HEK293T (cell line): ENCODE measurements at regions not wholly inside any gene's neighbourhood (a gene's known extent, or its start where the extent isn't known, plus 50 kb on each side); places are given as distances from the start of the nearest gene placed in this dataset.

ENCODE experiments used
- CTCF ChIA-PET: fragments of 350-600 bp; formaldehyde crosslinking; extraction: SDS; loops from one replicate; lab custom pipeline; 2021; ENCODE audit warnings: antibody characterized with exemption, inconsistent platforms; lab: Yijun Ruan, JAX
- POLR2A ChIA-PET: fragments of 350-600 bp; formaldehyde crosslinking; extraction: SDS; loops from one replicate; lab custom pipeline; 2020; ENCODE audit warnings: antibody characterized with exemption, inconsistent platforms; lab: Yijun Ruan, JAX
- DNase-seq: peaks from one replicate; pipeline ENCODE4 v3.0.0; 2012; ENCODE audit warnings: mixed read lengths; ENCODE audit errors: extremely low spot score
- ARNT ChIP-seq: fragments of 450-650 bp; IDR thresholded peaks from 2 replicates; pipeline ENCODE4 v1.6.1; 2017; ENCODE audit warnings: mild to moderate bottlenecking
- BHLHE40 ChIP-seq: fragments of 450-650 bp; IDR thresholded peaks from 2 replicates; pipeline ENCODE4 v1.6.1; 2016; ENCODE audit warnings: mild to moderate bottlenecking, moderate library complexity, borderline replicate concordance
- CTBP1 ChIP-seq: fragments of 450-650 bp; IDR thresholded peaks from 2 replicates; pipeline ENCODE4 v1.6.1; 2016; ENCODE audit warnings: borderline replicate concordance
- ELF4 ChIP-seq: fragments of 450-650 bp; IDR thresholded peaks from 2 replicates; pipeline ENCODE4 v1.6.1; 2017; ENCODE audit warnings: antibody characterized with exemption
- FOXA1 ChIP-seq: fragments of 450-650 bp; IDR thresholded peaks from 2 replicates; pipeline ENCODE4 v1.6.1; 2016; ENCODE audit warnings: mild to moderate bottlenecking
- FOXK2 ChIP-seq: fragments of 450-650 bp; IDR thresholded peaks from 2 replicates; pipeline ENCODE4 v1.6.1; 2016; ENCODE audit warnings: mild to moderate bottlenecking
- FOXM1 ChIP-seq: fragments of 450-650 bp; IDR thresholded peaks from 2 replicates; pipeline ENCODE4 v1.6.1; 2017; ENCODE audit warnings: mild to moderate bottlenecking, borderline replicate concordance
- HDGF ChIP-seq: fragments of 450-650 bp; IDR thresholded peaks from 2 replicates; pipeline ENCODE4 v1.6.1; 2017; ENCODE audit warnings: antibody characterized with exemption, borderline replicate concordance
- L3MBTL2 ChIP-seq: fragments of 450-650 bp; conservative IDR thresholded peaks from 2 replicates; pipeline ENCODE4 v1.6.1; 2016; ENCODE audit warnings: mild to moderate bottlenecking
- LEF1 ChIP-seq: fragments of 450-650 bp; IDR thresholded peaks from 2 replicates; pipeline ENCODE4 v1.6.1; 2017; ENCODE audit warnings: mild to moderate bottlenecking, borderline replicate concordance
- NFRKB ChIP-seq: fragments of 450-650 bp; IDR thresholded peaks from 2 replicates; pipeline ENCODE4 v1.6.1; 2016; ENCODE audit warnings: mild to moderate bottlenecking, moderate library complexity
- PKNOX1 ChIP-seq: fragments of 450-650 bp; IDR thresholded peaks from 2 replicates; pipeline ENCODE4 v1.6.1; 2016
- SP1 ChIP-seq: fragments of 450-650 bp; IDR thresholded peaks from 2 replicates; pipeline ENCODE4 v1.6.1; 2017
- SUZ12 ChIP-seq: fragments of 450-650 bp; IDR thresholded peaks from 2 replicates; pipeline ENCODE4 v1.6.1; 2016; ENCODE audit warnings: mild to moderate bottlenecking
- TARDBP ChIP-seq: fragments of 450-650 bp; IDR thresholded peaks from 2 replicates; pipeline ENCODE4 v1.6.1; 2016
- ZNF384 ChIP-seq: fragments of 450-650 bp; IDR thresholded peaks from 2 replicates; pipeline ENCODE4 v1.6.1; 2016

DNA sequence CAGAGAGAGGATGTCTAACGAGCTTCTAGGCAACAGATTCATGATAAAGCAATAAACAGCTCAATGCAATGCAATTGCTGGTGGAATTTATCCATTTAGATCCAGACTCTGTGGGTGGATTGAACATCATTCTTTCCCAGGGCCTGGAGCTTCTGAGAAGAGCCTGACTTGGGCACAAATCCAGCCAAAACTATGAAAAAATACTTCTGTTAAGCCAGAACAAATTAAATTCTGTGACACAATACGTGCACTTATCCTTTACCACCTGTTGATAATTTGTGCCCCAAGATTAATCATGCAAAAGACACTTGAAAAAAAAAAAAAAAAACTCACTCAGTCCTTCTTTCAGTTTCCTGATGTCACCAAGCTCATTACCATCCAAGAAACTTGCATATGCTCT is 446.0 kb upstream of the DCN start:
- DNase-seq, result no peak
- ChIA-PET CTCF (no interaction called here), POLR2A (no interaction called here)
- TF ChIP-seq ARNT (no peak), NFRKB (no peak), SP1 (no peak), LEF1 (no peak), L3MBTL2 (no peak), ELF4 (no peak), FOXM1 (no peak), TARDBP (no peak), FOXK2 (no peak), HDGF (no peak), CTBP1 (no peak), PKNOX1 (no peak), SUZ12 (no peak), BHLHE40 (no peak), FOXA1 (no peak), ZNF384 (no peak)

DNA sequence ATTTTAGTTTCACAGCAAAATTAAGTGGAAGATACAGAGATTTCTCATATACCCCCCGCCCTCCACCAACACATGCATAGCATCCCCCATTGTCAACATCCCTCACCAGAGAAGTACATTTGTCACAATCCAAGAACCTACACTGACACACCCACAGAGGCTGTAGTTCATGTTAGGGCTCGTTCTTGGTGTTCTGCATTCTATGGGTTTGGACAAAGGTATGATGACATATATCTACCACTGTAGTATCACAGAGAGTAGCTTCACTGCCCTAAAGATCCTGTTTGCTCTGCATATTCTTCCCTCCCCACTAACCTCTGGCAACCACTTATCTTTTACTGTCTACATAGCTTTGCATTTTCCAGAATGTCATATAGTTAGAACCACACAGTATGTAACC is 444.6 kb upstream of the DCN start:
- no peak for TF ChIP-seq NFRKB
- TF ChIP-seq BHLHE40, result no peak
- TF ChIP-seq LEF1, result no peak
- no peak for TF ChIP-seq CTBP1
- TF ChIP-seq FOXK2, result no peak
- no peak for TF ChIP-seq SP1
- no peak for TF ChIP-seq L3MBTL2
- no peak for TF ChIP-seq ARNT
- TF ChIP-seq FOXM1, result no peak
- no peak for TF ChIP-seq FOXA1
- TF ChIP-seq ELF4, result no peak
- TF ChIP-seq SUZ12, result no peak
- no peak for TF ChIP-seq TARDBP
- TF ChIP-seq PKNOX1, result no peak
- CTCF ChIA-PET, result no interaction called here
- POLR2A ChIA-PET, result no interaction called here
- no peak for DNase-seq

- DNase-seq, result no peak
- TF ChIP-seq LEF1 (no peak), FOXM1 (no peak), SP1 (no peak), ZNF384 (no peak), SUZ12 (no peak), ELF4 (no peak), FOXK2 (no peak), TARDBP (no peak), CTBP1 (no peak), HDGF (no peak), FOXA1 (no peak), BHLHE40 (no peak), PKNOX1 (no peak), ARNT (no peak), L3MBTL2 (no peak), NFRKB (no peak)
- ChIA-PET POLR2A (no interaction called here), CTCF (interaction anchor here (0.7 kb wide), 1 partner anchor 305 kb away, joined by 3 read pairs; no protein-coding TSS in a partner anchor)
These were observed 440.4 kb upstream of the DCN start for GRCh38 chr12:91622981-91623380.

- no peak for TF ChIP-seq FOXK2
- TF ChIP-seq ARNT, result no peak
- TF ChIP-seq CTBP1, result no peak
- TF ChIP-seq NFRKB, result no peak
- TF ChIP-seq TARDBP, result no peak
- TF ChIP-seq PKNOX1, result no peak
- no peak for TF ChIP-seq HDGF
- TF ChIP-seq ZNF384, result no peak
- TF ChIP-seq BHLHE40, result no peak
- ChIA-PET POLR2A (no interaction called here), CTCF (no interaction called here)
- DNase-seq, result no peak
These were observed 439.4 kb upstream of the DCN start for GRCh38 chr12:91622037-91622436.

DNA sequence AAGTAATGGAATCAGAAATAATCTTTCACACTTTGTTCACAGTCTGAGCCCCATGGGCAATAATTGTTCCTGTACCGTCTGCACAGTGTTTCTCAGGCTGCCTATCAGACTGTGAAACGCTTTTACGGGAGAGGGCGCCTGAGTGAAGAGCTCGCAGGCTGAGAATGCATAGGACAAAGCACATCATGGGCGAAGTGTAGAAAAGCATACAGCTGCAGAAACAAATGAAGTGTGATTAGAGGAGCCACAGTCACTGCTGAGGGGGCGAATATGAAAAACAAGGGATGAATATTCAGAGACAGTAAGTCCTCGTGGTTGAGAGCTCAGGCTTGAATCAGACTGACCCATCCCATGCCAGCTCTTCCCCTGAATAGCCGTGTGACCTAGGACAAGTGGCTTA is 438.4 kb upstream of the DCN start:
- peak; percentile 8 for DNase-seq
- no peak for TF ChIP-seq LEF1
- no peak for TF ChIP-seq ZNF384
- TF ChIP-seq L3MBTL2, result no peak
- no peak for TF ChIP-seq FOXA1
- no peak for TF ChIP-seq HDGF
- no peak for TF ChIP-seq TARDBP
- TF ChIP-seq FOXM1, result no peak
- TF ChIP-seq FOXK2, result no peak
- TF ChIP-seq ELF4, result no peak
- no peak for TF ChIP-seq BHLHE40
- TF ChIP-seq SUZ12, result no peak
- no peak for TF ChIP-seq CTBP1
- TF ChIP-seq PKNOX1, result no peak
- no peak for TF ChIP-seq NFRKB
- TF ChIP-seq SP1, result no peak
- TF ChIP-seq ARNT, result no peak
- CTCF ChIA-PET, result no interaction called here
- POLR2A ChIA-PET, result no interaction called here
